ENCODE measurements at regions not wholly inside any gene's neighbourhood (a gene's known extent, or its start where the extent isn't known, plus 50 kb on each side); places are given as distances from the start of the nearest gene placed in this dataset.
"Not testable (repeated sequence)": the region's sequence is repeated elsewhere in the genome, so short reads cannot be mapped to it uniquely, and the experiment has no call there.

DNA sequence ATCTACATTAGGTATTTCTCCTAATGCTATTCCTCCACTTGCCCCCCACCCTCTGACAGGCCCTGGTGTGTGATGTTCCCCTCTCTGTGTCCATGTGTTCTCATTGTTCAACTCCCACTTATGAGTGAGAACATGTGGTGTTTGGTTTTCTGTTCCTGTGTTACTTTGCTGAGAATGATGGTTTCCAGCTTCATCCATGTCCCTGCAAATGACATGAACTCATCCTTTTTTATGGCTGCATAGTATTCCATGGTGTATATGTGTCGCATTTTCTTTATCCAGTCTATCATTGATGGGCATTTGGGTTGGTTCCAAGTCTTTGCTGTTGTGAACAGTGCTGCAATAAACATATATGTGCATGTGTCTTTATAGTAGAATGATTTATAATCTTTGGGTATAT is 50.6 kb upstream of the GRHL3 start:
- not testable (repeated sequence) for H2AFZ ChIP-seq (ENCODE audit: low read length); H3K27ac ChIP-seq (ENCODE audit: low read depth, low read length, poor library complexity, severe bottlenecking); H3F3A ChIP-seq (ENCODE audit: insufficient read depth, low read length); H3K9me2 ChIP-seq (ENCODE audit: low read depth, low read length); H3K36me3 ChIP-seq (ENCODE audit: insufficient read depth, low read length); H3K4me3 ChIP-seq (ENCODE audit: low read depth, low read length, poor library complexity, severe bottlenecking); H3K4me2 ChIP-seq (ENCODE audit: low read length); H3K79me2 ChIP-seq (ENCODE audit: insufficient read depth, low read length); H3K4me1 ChIP-seq (ENCODE audit: insufficient read depth, low read length, severe bottlenecking); H4K20me1 ChIP-seq (ENCODE audit: insufficient read depth, low read length); H3K9ac ChIP-seq (ENCODE audit: low read length); H3K9me3 ChIP-seq (ENCODE audit: low read length); H3K27me3 ChIP-seq (ENCODE audit: insufficient read depth, low read length)

- Histone ChIP-seq H3K27ac (ENCODE audit: low read depth, low read length, poor library complexity, severe bottlenecking) (no peak overlapping the region), H4K20me1 (ENCODE audit: insufficient read depth, low read length) (no peaks in the 10 kb centered on the region), H3K9me3 (ENCODE audit: low read length) (no peaks in the 10 kb centered on the region), H3K4me3 (ENCODE audit: low read depth, low read length, poor library complexity, severe bottlenecking) (no peak overlapping the region), H3K4me1 (ENCODE audit: insufficient read depth, low read length, severe bottlenecking) (no peaks in the 10 kb centered on the region), H3F3A (ENCODE audit: insufficient read depth, low read length) (no peaks in the 10 kb centered on the region), H3K4me2 (ENCODE audit: low read length) (no peak overlapping the region), H3K9ac (ENCODE audit: low read length) (no peak overlapping the region), H2AFZ (ENCODE audit: low read length) (no peak overlapping the region), H3K9me2 (ENCODE audit: low read depth, low read length) (no peaks in the 10 kb centered on the region), H3K36me3 (ENCODE audit: insufficient read depth, low read length) (no peaks in the 10 kb centered on the region), H3K27me3 (ENCODE audit: insufficient read depth, low read length) (no peaks in the 10 kb centered on the region), H3K79me2 (ENCODE audit: insufficient read depth, low read length) (no peaks in the 10 kb centered on the region)
- no peak for TF ChIP-seq EZH2 (IDR thresholded peaks at IDR 0.05; ENCODE audit: borderline replicate concordance, low read length)
- TF ChIP-seq, protein P1, sequence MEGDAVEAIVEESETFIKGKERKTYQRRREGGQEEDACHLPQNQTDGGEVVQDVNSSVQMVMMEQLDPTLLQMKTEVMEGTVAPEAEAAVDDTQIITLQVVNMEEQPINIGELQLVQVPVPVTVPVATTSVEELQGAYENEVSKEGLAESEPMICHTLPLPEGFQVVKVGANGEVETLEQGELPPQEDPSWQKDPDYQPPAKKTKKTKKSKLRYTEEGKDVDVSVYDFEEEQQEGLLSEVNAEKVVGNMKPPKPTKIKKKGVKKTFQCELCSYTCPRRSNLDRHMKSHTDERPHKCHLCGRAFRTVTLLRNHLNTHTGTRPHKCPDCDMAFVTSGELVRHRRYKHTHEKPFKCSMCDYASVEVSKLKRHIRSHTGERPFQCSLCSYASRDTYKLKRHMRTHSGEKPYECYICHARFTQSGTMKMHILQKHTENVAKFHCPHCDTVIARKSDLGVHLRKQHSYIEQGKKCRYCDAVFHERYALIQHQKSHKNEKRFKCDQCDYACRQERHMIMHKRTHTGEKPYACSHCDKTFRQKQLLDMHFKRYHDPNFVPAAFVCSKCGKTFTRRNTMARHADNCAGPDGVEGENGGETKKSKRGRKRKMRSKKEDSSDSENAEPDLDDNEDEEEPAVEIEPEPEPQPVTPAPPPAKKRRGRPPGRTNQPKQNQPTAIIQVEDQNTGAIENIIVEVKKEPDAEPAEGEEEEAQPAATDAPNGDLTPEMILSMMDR (IDR thresholded peaks at IDR 0.05; ENCODE audit: low read length), result no peak
Observed at GRCh38 chr1:24266998-24267397, 52.2 kb upstream of the GRHL3 start.

GRCh38 chr1:24266398-24266941 is 52.7 kb upstream of the GRHL3 start:
- Histone ChIP-seq H3K27ac (ENCODE audit: low read depth, low read length, poor library complexity, severe bottlenecking) (no peak overlapping the region), H3K36me3 (ENCODE audit: insufficient read depth, low read length) (no peaks in the 10 kb centered on the region), H3K4me2 (ENCODE audit: low read length) (no peak overlapping the region), H3K9me3 (ENCODE audit: low read length) (no peaks in the 10 kb centered on the region), H3F3A (ENCODE audit: insufficient read depth, low read length) (no peaks in the 10 kb centered on the region), H3K79me2 (ENCODE audit: insufficient read depth, low read length) (no peaks in the 10 kb centered on the region), H2AFZ (ENCODE audit: low read length) (no peak overlapping the region), H4K20me1 (ENCODE audit: insufficient read depth, low read length) (no peaks in the 10 kb centered on the region), H3K27me3 (ENCODE audit: insufficient read depth, low read length) (no peaks in the 10 kb centered on the region), H3K4me3 (ENCODE audit: low read depth, low read length, poor library complexity, severe bottlenecking) (no peak overlapping the region), H3K9ac (ENCODE audit: low read length) (no peak overlapping the region), H3K9me2 (ENCODE audit: low read depth, low read length) (no peaks in the 10 kb centered on the region), H3K4me1 (ENCODE audit: insufficient read depth, low read length, severe bottlenecking) (no peaks in the 10 kb centered on the region)
- TF ChIP-seq EZH2 (IDR thresholded peaks at IDR 0.05; ENCODE audit: borderline replicate concordance, low read length), result no peak
- TF ChIP-seq, protein P1 (IDR thresholded peaks at IDR 0.05; ENCODE audit: low read length), result no peak

GRCh38 chr1:24263746-24264145 is 55.4 kb upstream of the GRHL3 start:
- Histone ChIP-seq H3K9me3 (ENCODE audit: low read length) (no peaks in the 10 kb centered on the region), H3K4me3 (ENCODE audit: low read depth, low read length, poor library complexity, severe bottlenecking) (no peak overlapping the region), H3K9ac (ENCODE audit: low read length) (no peak overlapping the region), H3K79me2 (ENCODE audit: insufficient read depth, low read length) (no peaks in the 10 kb centered on the region), H3K4me1 (ENCODE audit: insufficient read depth, low read length, severe bottlenecking) (no peaks in the 10 kb centered on the region), H3K27ac (ENCODE audit: low read depth, low read length, poor library complexity, severe bottlenecking) (no peak overlapping the region), H3F3A (ENCODE audit: insufficient read depth, low read length) (no peaks in the 10 kb centered on the region), H3K36me3 (ENCODE audit: insufficient read depth, low read length) (no peaks in the 10 kb centered on the region), H3K4me2 (ENCODE audit: low read length) (no peak overlapping the region), H4K20me1 (ENCODE audit: insufficient read depth, low read length) (no peaks in the 10 kb centered on the region), H3K27me3 (ENCODE audit: insufficient read depth, low read length) (no peaks in the 10 kb centered on the region), H2AFZ (ENCODE audit: low read length) (no peak overlapping the region), H3K9me2 (ENCODE audit: low read depth, low read length) (no peaks in the 10 kb centered on the region)
- TF ChIP-seq, protein P1 (IDR thresholded peaks at IDR 0.05; ENCODE audit: low read length), result no peak
- no peak for TF ChIP-seq EZH2 (IDR thresholded peaks at IDR 0.05; ENCODE audit: borderline replicate concordance, low read length)

Data from OCI-LY1 (cell line).